KMS-11 (cell line): ENCODE measurements at regions not wholly inside any gene's neighbourhood (a gene's known extent, or its start where the extent isn't known, plus 50 kb on each side); places are given as distances from the start of the nearest gene placed in this dataset.

Experiments
- H2AFZ ChIP-seq: fragments of 200-600 bp; sonication (generic); 2 replicates; pipeline ENCODE4 v1.6.1; 2016; ENCODE audit warnings: antibody characterized with exemption, mixed run types, low read depth
- H3K27ac ChIP-seq: fragments of 200-600 bp; sonication (generic); 2 replicates; pipeline ENCODE4 v1.6.1; 2016; ENCODE audit warnings: mild to moderate bottlenecking, mixed run types
- H3K27me3 ChIP-seq: fragments of 200-600 bp; sonication (generic); 2 replicates; pipeline ENCODE4 v1.6.1; 2017; ENCODE audit warnings: mild to moderate bottlenecking, low read depth, mixed run types, moderate library complexity; ENCODE audit not compliant: insufficient read depth
- H3K36me3 ChIP-seq: fragments of 200-600 bp; sonication (generic); 2 replicates; pipeline ENCODE4 v1.6.1; 2017; ENCODE audit warnings: mild to moderate bottlenecking, mixed run types; ENCODE audit not compliant: insufficient read depth
- H3K4me1 ChIP-seq: fragments of 200-600 bp; sonication (generic); 2 replicates; pipeline ENCODE4 v1.6.1; 2016; ENCODE audit warnings: mild to moderate bottlenecking, low read depth, mixed run types; ENCODE audit not compliant: poor library complexity, severe bottlenecking
- H3K4me2 ChIP-seq: fragments of 200-600 bp; sonication (generic); 2 replicates; pipeline ENCODE4 v1.7.0; 2016; ENCODE audit warnings: mild to moderate bottlenecking, mixed run types
- H3K4me3 ChIP-seq: fragments of 200-600 bp; sonication (generic); IDR thresholded peaks from 2 replicates; pipeline ENCODE4 v1.6.1; 2017; ENCODE audit warnings: low read depth, low read length, mixed read lengths; ENCODE audit not compliant: insufficient read depth
- H3K79me2 ChIP-seq: fragments of 200-600 bp; sonication (generic); 2 replicates; pipeline ENCODE4 v1.6.1; 2016; ENCODE audit warnings: low read depth, mixed run types; ENCODE audit not compliant: insufficient read depth
- H3K9ac ChIP-seq: fragments of 200-600 bp; sonication (generic); 2 replicates; pipeline ENCODE4 v1.6.1; 2016; ENCODE audit warnings: mild to moderate bottlenecking, mixed run types
- H4K20me1 ChIP-seq: fragments of 200-600 bp; sonication (generic); 2 replicates; pipeline ENCODE4 v1.6.1; 2016; ENCODE audit warnings: mild to moderate bottlenecking, mixed run types; ENCODE audit not compliant: insufficient read depth
- TF ChIP-seq, protein P1 (sequence below): fragments of 200-600 bp; sonication (generic); conservative IDR thresholded peaks from 2 replicates; pipeline ENCODE4 v1.6.1; 2017; ENCODE audit warnings: low read depth, mild to moderate bottlenecking, antibody characterized with exemption, low read length, moderate library complexity, mixed read lengths

DNA sequence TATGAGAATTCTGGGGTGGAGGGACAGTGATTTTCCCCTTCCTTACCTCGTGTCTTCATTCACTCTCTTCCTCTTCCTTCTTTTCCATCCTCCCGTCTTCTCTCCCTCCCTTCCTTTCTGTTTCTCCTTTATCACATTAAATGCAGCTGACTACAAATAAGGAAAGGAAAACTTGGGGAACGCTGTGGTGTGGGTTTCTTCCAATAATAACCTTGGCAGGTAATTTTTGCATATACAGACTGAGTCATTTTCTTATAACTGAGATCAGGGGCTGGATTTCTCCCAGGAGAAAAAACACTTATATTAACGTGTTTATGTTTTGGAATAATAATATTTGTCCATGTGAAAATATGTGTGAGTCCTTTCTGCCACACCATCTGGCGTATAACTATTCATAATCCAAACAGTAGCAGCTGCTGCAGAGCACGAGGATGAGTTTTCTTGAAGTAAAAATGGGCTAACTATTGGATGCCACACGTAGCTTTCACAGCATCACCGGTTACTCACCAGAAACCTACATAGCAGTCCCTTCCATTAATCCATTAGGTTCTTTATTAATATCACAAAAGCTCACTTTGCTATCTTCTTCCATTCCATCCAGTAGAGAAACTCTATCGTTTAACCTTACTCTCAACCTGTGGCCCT is 139.2 kb upstream of the SASH1 start:
- Histone ChIP-seq H3K27me3 (peaks cover 87% of the 10 kb centered on the region), H3K9ac (no peak overlapping the region), H4K20me1 (peaks cover 6% of the 10 kb centered on the region; the same call in 1 of the 2 replicates), H3K27ac (no peak overlapping the region), H3K79me2 (no peaks in the 10 kb centered on the region), H3K4me1 (peaks cover 18% of the 10 kb centered on the region), H3K4me3 (no peak overlapping the region), H3K4me2 (peak overlapping the region; percentile 37), H3K36me3 (no peaks in the 10 kb centered on the region), H2AFZ (no peak overlapping the region)
- TF ChIP-seq, protein P1, sequence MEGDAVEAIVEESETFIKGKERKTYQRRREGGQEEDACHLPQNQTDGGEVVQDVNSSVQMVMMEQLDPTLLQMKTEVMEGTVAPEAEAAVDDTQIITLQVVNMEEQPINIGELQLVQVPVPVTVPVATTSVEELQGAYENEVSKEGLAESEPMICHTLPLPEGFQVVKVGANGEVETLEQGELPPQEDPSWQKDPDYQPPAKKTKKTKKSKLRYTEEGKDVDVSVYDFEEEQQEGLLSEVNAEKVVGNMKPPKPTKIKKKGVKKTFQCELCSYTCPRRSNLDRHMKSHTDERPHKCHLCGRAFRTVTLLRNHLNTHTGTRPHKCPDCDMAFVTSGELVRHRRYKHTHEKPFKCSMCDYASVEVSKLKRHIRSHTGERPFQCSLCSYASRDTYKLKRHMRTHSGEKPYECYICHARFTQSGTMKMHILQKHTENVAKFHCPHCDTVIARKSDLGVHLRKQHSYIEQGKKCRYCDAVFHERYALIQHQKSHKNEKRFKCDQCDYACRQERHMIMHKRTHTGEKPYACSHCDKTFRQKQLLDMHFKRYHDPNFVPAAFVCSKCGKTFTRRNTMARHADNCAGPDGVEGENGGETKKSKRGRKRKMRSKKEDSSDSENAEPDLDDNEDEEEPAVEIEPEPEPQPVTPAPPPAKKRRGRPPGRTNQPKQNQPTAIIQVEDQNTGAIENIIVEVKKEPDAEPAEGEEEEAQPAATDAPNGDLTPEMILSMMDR = no peak

DNA sequence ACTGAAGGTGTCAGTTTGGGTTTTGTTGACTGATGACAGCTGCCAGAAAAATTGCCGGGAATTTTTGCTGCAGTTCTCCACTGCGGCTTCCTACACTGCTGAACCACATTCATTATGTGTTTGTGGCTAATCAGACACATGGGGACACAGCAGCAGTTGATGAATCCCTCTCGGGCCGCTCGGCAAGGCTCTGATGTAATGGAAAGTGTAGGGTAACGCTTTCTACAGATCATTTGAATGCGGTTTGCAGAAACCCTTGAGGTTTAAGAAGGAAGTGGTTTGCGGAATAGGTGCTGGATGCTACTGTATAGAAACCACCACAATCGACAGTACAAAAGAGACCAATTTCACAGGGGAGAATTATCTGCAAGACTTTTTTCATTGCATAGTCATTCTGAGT is 138.7 kb upstream of the SASH1 start:
- H3K27me3 ChIP-seq = peaks cover 90% of the 10 kb centered on the region
- H3K27ac ChIP-seq = no peak overlapping the region
- no peak overlapping the region for H3K4me3 ChIP-seq
- H3K4me2 ChIP-seq = peak overlapping the region; percentile 37
- TF ChIP-seq, protein P1 = no peak
- no peaks in the 10 kb centered on the region for H3K79me2 ChIP-seq
- peaks cover 6% of the 10 kb centered on the region; the same call in 1 of the 2 replicates for H4K20me1 ChIP-seq
- no peak overlapping the region for H3K9ac ChIP-seq
- no peaks in the 10 kb centered on the region for H3K36me3 ChIP-seq
- no peak overlapping the region for H2AFZ ChIP-seq
- peaks cover 18% of the 10 kb centered on the region for H3K4me1 ChIP-seq

DNA sequence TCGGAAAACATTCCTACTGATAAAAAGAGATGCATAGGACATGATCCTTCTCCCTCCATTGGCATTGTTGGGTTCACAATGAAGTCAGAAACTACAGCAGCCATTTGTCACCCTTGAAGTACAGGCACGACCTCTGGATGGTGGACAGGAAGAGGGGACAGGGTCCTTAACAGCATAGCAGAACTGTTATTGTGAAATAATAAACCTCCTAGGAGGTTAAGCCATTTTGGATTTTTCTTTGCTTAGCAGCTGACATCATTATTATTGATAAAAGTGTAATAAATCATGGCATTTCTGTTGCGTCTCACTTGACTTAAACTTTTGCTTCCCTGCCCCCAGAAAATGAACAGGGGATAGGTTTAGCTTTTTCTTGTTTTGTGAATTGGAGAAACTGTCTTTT is 134.3 kb upstream of the SASH1 start:
- H3K4me3 ChIP-seq = no peak overlapping the region
- no peak overlapping the region for H3K4me2 ChIP-seq
- no peak overlapping the region for H3K9ac ChIP-seq
- H3K27me3 ChIP-seq = peaks cover 60% of the 10 kb centered on the region
- H3K79me2 ChIP-seq = no peaks in the 10 kb centered on the region
- no peak overlapping the region for H2AFZ ChIP-seq
- H3K27ac ChIP-seq = no peak overlapping the region
- H3K36me3 ChIP-seq = no peaks in the 10 kb centered on the region
- TF ChIP-seq, protein P1 = no peak
- H4K20me1 ChIP-seq = peaks cover 6% of the 10 kb centered on the region; the same call in 1 of the 2 replicates
- peaks cover 17% of the 10 kb centered on the region for H3K4me1 ChIP-seq

DNA sequence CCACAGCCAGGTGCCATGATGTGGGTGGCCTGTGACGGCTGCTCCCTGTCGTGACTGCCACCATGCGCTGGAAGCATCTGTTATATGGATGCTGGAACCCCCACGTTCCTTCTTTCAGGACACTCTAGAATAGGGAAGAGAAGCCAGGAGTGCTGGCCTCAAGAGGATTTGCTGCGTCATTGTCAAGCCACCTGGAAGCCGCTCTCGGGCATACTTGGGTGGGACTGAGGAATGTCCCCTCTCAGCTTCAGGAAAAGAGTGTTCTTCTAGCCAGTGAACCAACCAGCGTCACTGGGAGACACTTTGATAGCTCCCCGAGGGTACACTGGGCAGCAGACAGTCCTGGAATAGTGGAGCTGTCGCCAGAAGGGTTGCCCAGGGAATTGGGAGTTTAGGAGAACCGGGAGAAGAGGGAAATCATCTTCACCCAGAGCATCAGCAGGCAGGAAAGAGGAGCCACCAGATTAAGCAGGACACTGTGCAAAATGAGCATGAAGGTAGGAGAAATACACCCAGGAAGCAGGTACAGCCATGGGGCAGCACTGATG is 130.8 kb upstream of the SASH1 start:
- H3K4me3 ChIP-seq = no peak overlapping the region
- H3K4me2 ChIP-seq = no peak overlapping the region
- H3K79me2 ChIP-seq = no peaks in the 10 kb centered on the region
- H3K9ac ChIP-seq = no peak overlapping the region
- no peak overlapping the region for H3K27ac ChIP-seq
- H3K27me3 ChIP-seq = peaks cover 30% of the 10 kb centered on the region
- H3K36me3 ChIP-seq = no peaks in the 10 kb centered on the region
- TF ChIP-seq, protein P1 = no peak
- no peak overlapping the region for H2AFZ ChIP-seq
- no peaks in the 10 kb centered on the region for H3K4me1 ChIP-seq
- no peaks in the 10 kb centered on the region for H4K20me1 ChIP-seq
